ENCODE measurements at regions not wholly inside any gene's neighbourhood (a gene's known extent, or its start where the extent isn't known, plus 50 kb on each side); places are given as distances from the start of the nearest gene placed in this dataset.

- TF ChIP-seq CTCF (conservative IDR thresholded peaks at IDR 0.05 in 1 of 2, IDR thresholded peaks at IDR 0.05 in 1 of 2; ENCODE audit: extremely low read depth in 1 of 2, insufficient read depth in 1 of 2, low read depth in 1 of 2, low read length in 2 of 2) (no peak), EZH2 (IDR thresholded peaks at IDR 0.05; ENCODE audit: borderline replicate concordance, low read length) (no peak)
These were observed 69.2 kb upstream of the CNEP1R1 start for GRCh38 chr16:49955858-49956257.

All from mammary epithelial cell (primary cell).